Erythroblast (primary cell): ENCODE measurements at regions not wholly inside any gene's neighbourhood (a gene's known extent, or its start where the extent isn't known, plus 50 kb on each side); places are given as distances from the start of the nearest gene placed in this dataset.

Source experiments
- DNase-seq, 2 experiments: peaks; one replicate each; lab custom pipeline; 2025; lab: John Stamatoyannopoulos, UW
- GATA1 ChIP-seq: IDR thresholded peaks from 2 replicates; pipeline ENCODE4 v1.6.1; 2011; ENCODE audit warnings: low read depth, mild to moderate bottlenecking, control low read depth, low read length, moderate library complexity
- POLR2A ChIP-seq: IDR thresholded peaks from 2 replicates; pipeline ENCODE4 v1.6.1; 2011; ENCODE audit warnings: mild to moderate bottlenecking, low read length

DNA sequence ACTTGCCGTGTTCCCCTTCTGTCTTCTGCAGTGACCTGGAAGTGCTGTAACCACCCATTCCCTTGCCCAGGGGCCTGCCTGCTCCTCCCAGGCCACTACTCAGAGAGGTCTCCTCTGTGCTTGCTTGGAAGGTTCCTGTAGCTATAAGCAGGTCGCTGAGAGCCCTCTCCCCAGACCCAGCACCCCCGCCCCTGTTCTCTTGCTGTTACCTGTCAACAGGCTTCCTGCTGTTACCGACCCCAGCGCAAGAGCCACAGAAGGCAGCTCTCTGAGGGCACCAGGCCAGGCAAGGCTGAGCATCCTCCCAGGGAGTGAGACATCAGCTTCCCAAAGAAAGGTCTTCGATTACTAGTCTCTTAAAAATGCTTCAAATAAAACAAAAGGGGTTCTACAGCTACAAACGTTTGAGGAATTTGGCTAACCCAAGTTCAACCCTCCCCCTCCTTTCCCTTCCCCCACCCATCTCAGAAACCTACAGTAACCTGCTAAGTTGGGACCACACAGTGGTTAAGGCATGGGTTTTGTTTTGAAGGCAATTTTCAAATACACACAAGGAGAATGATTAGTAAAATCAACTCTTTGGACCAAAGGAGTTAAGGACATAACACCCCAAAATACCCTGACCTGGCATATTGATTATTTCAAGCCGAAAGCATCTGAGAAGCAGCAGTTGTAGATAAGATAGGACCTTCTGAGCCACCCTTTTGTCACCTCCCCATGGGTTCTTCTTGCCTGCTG is 74.9 kb upstream of the MFGE8 start:
- peak; percentile 17 to 68 for DNase-seq
- TF ChIP-seq POLR2A (no peak), GATA1 (no peak)

DNA sequence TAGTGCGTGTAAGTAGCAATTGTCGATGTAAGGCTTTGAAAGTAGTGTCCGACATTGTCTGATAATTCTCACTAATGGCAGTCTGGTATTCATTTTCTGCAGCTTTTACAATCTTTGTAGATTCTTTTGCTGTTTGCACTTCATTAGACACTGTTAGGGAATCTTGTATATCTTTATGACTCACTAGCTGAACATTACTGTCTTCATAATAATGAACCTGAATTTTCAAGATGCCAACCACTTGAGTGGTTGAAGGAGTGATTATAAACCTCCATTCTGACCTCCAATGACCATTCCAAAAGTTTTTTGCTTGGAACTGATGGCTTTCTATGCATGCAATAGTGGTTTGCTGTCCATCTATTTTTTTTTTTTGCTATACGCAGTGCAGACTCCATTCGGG is 76.4 kb upstream of the MFGE8 start:
- no peak for DNase-seq
- TF ChIP-seq GATA1 (no peak), POLR2A (no peak)

DNA sequence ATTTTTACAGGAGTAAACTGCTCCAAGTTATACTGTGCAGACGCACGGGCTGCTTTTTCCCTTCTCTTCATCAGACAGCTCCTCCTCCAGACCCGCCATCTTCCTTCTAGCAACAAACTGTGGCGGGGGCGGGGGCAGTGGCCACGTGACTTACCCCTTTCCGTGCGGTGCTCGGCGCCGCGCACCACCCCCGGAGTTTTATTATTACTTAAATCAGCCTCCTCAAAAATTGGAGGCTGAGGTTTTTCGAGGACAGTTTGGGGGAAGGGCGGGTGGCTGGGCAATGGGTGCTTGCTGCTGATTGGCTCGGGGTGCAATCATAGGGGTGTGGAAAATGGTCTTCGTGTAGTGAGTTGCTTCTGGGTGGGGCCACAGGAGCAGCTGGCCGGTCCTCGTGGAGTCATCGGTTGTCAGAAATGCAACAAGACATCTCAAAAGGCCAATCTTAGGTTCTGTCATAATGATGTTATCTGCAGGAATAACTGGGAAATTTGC is 77.1 kb upstream of the MFGE8 start:
- DNase-seq = no peak

DNA sequence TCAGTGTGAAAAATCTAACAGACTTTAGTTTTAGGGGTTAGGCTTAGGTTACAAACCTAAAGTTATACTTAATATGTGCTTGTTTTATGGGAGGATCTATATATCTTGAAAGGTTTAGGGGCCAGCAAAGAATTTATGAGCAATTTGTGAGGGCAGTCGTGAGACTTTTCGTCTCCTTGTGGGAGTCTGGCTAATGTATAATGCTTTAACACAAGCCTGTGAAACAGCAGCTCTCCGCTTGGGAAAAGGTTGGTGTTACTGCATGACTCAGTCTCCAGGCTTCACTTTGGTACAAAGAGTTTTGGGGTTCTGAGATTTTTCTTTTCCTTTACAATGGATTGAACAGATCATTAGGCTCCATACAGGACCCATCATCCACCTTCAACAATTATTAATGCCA is 79.0 kb upstream of the MFGE8 start:
- TF ChIP-seq GATA1 = no peak
- no peak for TF ChIP-seq POLR2A

More for the DNA sequence above, 77.1 kb upstream of the MFGE8 start:
- no peak for TF ChIP-seq GATA1
- TF ChIP-seq POLR2A = no peak

DNA sequence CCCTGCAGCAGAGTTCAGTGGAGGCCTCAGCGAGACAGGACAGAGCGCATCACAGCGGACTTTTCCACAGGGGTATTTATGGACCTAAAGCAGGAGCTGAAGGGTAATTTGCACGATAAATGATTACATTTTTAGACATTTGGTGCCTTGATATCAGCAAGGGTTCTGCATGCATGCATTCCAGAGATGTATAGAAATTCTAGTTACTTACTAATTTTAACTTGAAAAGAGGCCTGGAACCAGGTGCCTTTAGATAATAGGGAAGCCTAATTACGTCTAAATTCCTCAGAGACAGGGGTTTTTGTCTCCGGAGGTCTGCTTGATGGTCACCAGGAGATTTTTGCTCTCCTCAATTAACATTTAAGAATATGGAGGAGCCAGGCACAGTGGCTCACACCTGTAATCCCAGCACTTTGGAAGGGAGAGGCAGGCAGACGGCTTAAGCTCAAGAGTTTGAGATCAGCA is 79.8 kb upstream of the MFGE8 start:
- DNase-seq = no peak
- TF ChIP-seq GATA1 = no peak
- TF ChIP-seq POLR2A = no peak

More for the DNA sequence above, 79.0 kb upstream of the MFGE8 start:
- no peak for DNase-seq

DNA sequence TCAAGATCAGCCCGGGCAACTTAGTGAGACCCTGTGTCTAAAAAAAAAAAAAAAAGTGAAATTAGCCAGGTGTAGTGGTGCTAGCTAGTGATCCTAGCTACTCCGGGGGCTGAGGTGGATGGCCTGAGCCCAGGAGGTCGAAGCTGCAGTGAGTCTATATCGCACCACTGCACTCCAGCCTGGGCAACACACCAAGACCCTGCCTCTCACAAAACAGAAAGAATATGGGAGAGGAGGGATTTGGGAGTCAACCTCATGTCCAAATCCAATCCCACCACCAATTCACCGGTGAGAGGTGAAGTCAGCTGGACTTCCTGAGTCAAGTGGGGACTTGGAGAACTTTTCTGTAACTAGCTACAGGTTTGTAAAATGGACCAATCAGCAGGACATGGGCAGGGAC is 80.5 kb upstream of the MFGE8 start:
- no peak for DNase-seq
- TF ChIP-seq GATA1 (no peak), POLR2A (no peak)

DNA sequence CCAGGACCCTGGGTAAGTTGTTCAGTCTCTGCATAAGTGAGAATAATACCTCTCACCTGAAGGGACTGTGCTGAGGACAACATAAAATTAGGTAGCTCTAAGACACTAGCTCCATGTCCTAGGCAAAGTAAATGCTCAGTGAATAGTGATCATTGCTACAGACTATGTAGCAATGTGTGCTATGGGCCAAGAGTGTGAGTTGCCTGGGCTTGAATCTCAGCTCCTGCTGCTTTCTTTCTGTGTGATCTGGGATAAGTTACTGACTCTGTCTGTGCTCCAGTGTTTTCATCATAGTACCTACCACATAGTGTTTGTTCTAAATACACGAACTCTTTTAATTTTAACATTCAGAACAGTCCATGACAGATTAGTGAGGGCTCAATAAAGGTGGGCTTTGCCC is 81.1 kb upstream of the MFGE8 start:
- DNase-seq = no peak
- TF ChIP-seq GATA1 = no peak
- no peak for TF ChIP-seq POLR2A

DNA sequence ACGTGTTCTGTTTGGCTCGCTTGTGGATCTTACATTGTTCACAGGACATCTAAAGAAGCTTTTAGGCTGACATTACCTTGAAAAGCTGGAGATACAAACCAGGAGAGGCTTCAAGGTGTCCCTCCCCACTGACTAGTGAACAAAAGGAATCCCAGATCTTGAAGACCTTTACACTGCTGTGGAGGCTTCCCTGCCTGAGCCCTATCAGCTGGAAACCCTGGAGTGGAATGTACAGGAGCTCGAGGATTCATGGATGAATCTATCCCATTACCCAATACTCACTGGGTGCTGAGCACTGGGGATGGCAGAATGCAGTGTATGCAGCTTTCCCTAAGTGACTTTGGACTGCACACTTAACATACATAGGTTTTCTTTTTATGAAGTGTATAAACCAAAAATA is 82.3 kb upstream of the MFGE8 start:
- no peak for TF ChIP-seq GATA1
- DNase-seq = no peak

DNA sequence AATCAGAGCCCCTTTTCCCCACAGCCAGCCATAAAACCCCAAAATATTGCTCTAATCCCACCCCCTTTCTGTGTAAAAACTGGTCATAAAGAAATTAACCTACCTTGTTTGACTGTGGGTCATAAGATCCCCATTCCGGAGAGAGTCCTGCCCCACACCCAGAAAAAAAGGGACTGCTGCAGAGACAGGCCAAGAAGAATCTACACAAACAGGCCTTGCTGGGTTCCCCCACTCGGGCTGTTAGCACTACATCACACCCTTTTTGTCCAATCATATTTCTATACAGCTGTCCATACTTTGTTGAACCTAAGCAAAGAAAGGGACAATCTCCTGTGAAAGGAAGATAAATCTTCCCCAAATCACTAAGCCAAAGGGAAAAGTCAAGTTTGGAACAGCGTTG is 84.4 kb upstream of the MFGE8 start:
- TF ChIP-seq GATA1 (no peak), POLR2A (no peak)

DNA sequence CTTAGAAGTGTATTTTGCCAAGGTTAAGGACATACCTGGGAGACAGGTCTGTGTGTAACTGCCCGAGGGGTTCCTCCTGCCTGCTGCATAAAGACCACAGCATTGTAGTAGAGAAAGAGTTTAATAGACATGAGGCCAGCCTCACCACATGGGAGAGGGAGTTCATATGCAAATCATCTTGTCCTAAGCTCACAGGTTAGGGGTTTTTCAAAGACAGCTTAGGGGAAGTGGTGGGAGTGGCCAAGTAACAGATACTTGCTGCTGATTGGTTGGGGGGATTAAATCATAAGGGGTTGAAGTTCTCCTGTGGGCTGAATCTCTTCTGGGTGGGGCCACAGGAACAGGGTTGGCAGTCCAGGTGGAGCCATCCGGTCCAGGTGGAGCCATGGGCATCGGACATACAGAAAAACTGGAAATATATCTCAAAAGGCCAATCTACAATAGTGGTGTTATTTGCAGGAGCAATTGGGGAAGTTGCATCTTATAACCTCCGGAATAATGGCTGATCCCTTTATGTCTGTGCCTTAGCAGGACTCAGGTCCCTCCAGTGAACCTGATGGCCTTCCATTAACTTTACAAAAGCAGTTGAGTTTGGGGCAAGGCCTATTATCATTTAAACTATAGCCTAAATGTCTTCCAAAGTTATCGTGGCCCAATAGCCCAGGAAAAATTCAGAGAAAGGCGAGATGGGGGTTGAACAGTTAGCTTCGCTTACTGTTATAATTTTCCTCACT is 86.0 kb upstream of the MFGE8 start:
- TF ChIP-seq GATA1 (no peak), POLR2A (no peak)
- no peak for DNase-seq

More for the DNA sequence above, 84.4 kb upstream of the MFGE8 start:
- no peak for DNase-seq

DNA sequence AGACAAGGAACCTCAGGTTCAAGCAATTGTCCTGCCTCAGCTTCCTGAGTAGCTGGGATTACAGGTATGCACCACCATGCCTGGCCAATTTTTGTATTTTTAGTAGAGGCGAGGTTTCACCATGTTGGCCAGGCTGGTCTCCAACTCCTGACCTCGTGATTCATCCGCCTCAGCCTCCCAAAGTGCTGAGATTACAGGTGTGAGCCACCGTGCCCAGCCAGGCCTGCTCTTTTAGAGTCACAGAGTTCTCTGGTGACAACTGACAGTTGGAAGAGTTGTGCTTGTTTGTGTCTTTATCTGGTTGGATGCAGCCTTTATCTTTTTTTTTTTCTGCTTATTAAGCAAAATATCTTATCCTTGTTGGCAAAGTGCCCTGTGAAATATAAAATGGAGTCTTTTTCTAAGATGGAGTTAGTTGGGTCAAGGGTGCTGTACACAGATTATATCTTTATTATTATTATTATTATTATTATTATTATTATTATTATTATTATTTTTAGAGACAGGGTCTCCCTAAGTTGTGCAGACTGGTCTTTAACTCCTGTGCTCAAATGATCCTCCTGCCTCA is 86.5 kb upstream of the ABHD2 start:
- peak; percentile 11 to 74 for DNase-seq

DNA sequence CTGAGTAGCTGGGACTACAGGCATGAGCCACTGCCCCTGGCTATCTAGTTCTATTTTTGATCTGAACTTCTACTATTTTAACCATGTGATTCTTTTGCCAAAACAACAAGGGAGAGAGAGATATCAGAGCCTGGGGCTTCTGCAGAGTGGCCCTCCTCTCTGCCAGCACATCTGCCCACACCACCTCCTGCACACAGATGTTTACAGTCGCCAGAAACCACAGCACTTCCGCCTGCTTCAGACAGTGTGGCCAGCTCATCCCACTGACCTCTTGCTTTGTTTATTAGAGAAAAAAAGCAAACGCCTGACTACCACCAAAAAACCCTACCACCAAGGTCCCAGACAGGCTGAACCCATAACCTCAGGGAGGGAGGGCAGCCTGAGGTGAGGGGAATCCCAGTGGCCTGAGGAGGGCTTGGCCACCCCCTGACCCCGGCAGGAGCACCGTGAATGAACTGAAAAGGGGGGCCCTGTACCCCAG is 85.9 kb upstream of the ABHD2 start:
- TF ChIP-seq POLR2A (no peak), GATA1 (no peak)
- peak; percentile 14 to 70 for DNase-seq

DNA sequence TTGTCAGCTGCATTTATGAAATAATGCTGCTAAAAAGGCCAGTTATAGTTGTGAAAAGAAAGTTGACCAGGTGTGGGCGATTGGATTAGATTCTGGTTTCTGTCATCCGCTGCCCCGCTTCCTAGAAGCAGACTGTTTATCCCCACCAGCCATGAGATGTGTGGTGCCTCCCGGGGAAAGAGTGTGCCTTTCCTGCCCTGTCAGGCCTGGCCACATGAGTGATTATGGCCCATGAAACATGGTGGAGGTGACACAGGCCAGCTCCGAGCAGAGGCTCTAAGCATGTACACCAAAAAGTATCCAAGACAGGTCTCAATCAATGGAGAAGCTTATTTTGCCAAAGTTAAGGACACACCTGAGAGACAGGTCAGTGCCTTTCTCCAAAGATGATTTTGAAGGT is 85.4 kb upstream of the ABHD2 start:
- no peak for DNase-seq
- TF ChIP-seq POLR2A = no peak
- no peak for TF ChIP-seq GATA1

DNA sequence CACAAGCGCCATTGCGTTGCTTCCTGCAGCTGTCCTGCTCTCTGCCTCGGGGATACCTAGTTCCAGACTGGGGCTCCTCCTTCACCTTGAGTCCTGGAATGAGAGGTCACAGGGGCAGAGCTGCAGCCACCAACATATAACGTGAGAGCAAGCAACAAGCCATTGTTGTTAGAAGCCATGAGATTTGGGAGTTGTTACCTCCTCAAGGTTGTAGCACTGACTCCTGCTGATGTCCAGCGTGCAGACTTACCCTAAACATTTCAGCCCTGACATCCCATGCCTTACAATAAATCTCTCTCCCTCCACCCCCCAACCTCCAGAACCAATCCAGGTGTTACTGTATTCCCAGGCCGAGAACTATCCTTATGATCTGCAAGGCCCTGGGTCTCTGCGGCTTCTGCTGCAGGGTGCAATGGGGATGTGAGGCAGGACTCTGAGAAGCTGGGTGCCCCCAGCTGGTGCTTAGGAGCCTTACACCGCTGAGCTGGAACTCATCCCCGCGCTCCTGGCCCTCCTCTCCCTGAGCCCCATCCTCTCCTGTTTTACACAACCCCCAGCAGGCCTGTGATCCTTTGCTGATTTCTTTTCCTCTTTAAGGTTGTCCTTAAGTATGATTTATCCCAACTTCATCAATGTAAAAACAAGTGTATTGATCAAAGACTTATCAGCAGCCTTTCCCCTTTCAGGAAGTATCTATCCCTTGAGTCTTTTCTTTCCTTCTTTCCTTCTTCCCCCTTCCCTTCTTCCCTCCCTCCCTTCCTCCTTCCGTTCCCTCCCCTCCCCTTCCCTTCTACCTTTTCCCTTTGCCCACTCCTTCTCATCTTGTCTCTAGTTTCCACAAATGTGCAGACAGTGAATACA is 84.2 kb upstream of the ABHD2 start:
- peak; percentile 27 to 49 for DNase-seq
- TF ChIP-seq POLR2A (no peak), GATA1 (no peak)
